NCI-H1048 (cell line): ENCODE measurements at regions not wholly inside any gene's neighbourhood (a gene's known extent, or its start where the extent isn't known, plus 50 kb on each side); places are given as distances from the start of the nearest gene placed in this dataset.
"Not testable (repeated sequence)": the region's sequence is repeated elsewhere in the genome, so short reads cannot be mapped to it uniquely, and the experiment has no call there.

Source experiments
- DNase-seq: peaks from one replicate; lab custom pipeline; 2025; lab: John Stamatoyannopoulos, UW

DNA sequence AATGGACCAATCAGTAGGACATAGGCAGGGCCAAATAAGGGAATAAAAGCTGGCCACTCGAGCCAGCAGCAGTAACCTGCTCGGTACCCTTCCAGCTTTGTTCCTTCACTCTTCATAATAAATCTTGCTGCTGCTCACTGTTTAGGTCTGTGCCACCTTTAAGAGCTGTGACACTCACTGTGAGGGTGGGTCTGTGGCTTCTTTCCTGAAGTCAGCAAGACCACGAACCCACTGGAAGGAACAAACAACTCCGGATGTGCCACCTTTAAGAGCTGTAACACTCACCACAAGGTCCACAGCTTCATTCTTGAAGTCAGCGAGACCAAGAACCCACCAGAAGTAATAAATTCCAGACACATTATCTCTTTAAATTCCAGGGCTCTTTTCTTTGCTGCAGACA, 1922.3 kb upstream of the PCDH20 start:
- no peak for DNase-seq

DNA sequence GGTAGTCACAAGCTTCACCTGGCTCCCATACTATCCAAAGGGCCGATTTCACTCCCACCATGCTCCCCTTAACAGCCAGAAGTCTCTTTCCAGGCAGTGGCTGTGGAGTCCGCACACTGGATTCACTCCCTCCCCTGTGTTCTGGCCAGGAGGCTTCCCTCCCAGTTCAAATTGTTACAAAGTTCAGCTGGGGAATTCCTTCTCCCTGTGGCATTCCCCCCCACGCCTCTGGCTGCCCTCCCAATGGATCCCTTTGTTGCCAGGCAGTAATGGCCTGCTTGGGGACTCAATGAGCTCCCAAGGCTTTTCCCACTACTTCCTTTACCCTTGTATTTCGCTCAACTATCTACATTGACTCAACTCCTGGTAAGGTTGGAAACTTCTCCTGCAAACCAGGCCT, 1921.4 kb upstream of the PCDH20 start:
- DNase-seq: no peak

DNA sequence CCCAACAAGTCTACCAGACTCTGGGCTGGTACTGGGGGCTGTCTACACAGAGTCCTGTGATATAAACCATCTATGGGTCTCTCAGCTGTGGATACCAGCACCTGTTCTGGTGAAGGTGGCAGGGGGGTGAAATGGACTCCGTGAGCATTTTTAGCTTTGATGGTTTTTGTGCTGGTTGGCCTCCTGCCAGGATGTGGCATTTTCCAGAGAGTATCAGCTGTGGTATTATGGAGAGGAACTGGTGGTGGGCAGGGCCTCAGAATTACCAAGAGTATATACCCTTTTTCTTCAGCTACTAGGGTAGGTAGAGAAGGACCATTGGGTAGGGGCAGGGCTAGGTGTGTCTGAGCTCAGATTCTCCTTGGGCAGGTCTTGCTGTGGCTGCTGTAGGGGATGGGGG, 1920.9 kb upstream of the PCDH20 start:
- no peak for DNase-seq

DNA sequence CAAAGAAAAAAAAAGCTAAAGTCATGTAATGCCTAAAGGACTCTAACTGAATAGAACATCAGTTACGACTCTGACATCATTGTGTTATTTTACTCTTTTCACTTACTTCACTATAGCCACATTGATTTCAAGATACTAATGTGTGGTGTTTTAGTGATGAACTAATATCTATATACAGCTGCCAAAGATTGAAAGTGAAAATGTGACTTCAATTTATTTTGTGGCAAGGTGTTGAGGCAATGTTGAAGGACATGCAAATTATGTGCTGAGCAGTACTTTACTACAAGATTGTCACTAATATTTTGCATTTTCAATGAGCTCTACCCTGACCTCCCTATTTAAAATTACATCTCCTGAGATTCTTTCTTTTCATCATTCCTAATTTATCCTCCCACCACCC, 1911.9 kb upstream of the PCDH20 start:
- DNase-seq: no peak

DNA sequence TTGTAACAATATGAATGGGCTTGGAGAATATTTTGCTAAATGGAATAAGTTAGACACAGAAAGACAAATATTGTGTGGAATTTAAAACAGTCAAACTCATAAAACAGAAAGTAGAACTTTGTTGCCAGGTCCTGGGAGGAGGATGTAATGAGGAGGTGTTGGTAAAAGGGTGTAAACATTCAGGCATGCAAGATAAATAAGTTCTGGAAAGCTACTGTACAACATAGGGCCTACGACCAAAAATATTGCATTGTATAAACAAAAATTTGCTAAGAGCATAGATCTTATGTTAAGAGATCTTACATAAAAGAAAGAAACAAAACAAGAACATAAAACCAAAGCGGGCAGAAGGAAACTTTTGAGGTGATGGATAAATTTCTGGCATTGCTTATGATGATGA, 1907.8 kb upstream of the PCDH20 start:
- DNase-seq: no peak

DNA sequence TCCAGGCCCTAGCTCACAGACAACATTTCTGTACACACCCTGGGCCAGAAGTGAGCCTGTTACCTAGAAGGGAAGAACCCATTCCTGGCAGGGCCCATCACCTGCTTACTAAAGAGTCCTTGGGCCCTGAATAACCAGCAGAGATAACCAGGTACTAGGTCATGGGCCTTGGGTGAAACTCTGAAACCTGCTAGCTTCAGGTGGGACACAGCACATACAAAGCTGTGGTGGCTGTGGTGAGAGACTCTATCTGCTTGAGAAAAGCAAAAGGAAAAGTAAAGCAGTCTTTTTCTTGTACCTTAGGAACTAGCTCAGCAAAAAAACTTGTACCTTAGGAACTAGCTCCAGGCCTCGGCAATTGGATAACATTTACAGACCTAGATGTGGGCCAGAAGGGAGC, 1895.9 kb upstream of the PCDH20 start:
- DNase-seq: no peak

DNA sequence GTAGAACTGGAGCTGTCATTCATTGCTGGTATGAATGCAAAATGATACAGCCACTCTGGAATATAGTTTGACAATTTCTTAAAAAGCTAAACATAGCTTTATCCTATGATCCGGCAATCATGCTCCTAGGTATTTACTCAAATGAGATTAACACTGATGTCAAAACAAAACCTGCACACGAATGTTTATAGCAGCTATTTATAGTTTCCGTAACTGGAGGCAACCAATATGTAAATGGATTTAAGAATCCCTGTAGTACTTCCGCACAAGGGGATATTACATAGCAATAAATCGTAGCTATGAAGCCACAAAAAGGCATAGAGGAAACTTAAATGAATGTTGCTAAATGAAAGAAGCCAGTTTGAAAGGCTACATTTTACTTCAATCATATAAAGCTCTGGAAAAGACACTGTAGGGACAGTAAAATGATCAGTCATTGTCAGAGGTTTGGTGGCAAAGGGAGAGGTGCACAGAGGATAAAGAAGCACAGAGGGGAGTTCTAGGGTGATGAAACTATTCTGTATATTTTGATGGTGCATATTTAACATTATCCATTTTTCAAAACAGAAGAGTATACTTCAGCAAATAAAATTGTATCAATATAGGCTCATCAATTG, 1893.0 kb upstream of the PCDH20 start:
- DNase-seq: peak; percentile 6

DNA sequence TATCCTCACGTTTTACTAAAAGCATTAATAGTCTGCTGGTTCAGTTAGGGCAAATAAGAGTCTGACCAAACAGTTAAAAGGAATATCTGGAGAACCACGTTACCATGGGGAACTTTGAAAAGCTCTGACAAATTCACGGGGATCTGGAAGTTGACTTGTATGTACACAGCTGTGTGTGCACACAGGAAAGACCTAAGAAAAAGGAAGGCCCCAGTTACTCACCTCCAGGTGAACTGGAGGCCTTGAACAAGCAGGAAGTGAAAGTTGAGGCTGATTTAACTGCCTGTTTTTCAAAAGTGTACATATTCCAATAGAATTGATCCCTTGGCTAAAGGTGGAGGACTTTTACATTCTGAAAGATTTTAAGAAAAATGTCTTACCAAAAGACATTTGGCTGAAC, 1891.6 kb upstream of the PCDH20 start:
- no peak for DNase-seq

DNA sequence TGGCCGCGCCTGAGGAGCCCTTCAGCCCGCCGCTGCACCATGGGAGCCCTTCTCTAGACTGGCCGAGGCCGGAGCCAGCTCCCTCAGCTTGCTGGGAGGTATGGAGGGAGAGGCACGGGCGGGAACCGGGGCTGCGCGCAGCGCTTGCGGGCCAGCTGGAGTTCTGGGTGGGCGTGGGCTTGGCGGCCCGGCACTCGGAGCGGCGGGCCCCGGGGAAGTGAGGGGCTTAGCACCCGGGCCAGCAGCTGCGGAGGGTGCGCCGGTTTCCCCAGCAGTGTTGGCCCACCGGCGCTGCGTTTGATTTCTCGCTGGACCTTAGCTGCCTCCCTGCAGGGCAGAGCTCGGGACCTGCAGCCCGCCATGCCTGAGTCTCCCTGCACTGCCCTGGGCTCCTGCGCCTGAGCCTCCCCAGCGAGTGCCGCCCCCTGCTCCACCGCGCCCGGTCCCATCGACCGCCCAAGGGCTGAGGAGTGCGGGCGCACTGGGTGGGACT, 1890.0 kb upstream of the PCDH20 start:
- DNase-seq: no peak

DNA sequence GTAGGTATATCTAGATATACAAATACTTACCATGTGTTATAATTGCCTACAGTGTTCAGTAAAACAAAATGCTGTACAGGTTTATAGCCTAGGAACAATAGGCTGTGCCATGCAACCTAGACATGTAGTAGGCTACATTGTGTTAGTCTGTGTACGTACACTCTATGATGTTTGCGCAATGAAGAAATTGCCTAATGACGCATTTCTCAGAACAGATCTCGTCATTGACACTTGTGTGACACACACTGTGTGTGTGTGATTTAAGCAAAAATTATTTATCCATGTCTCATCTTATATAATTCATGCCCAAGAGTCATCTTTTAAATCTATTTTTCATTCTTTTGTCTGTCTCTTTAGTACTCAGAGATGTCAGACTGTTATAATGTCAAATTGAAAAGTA, 1888.8 kb upstream of the PCDH20 start:
- no peak for DNase-seq

DNA sequence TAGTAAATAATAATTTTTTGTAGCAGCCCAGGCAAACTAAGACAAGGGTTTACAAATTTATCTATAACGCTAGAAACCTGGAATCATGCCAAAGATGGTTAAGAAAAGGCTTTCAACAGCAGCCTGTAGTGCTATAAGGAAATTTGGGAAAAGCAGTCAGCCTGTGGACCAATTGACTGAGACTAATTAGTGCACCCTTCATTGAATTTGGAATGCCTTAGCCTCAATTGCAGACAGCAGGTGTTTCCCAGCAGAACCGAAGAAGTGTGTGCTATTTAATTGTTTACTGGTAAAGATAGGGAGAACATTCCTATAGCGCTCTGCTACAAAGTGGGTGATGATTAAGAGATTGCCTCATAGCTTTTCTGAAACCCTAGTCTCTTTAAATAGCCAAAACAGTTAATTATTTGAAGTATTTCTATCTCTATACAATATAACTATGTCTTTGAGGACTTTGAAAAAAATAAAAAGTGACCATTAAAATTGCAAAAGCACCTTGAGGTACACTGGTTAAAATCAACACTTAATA, 1884.3 kb upstream of the PCDH20 start:
- DNase-seq: no peak

DNA sequence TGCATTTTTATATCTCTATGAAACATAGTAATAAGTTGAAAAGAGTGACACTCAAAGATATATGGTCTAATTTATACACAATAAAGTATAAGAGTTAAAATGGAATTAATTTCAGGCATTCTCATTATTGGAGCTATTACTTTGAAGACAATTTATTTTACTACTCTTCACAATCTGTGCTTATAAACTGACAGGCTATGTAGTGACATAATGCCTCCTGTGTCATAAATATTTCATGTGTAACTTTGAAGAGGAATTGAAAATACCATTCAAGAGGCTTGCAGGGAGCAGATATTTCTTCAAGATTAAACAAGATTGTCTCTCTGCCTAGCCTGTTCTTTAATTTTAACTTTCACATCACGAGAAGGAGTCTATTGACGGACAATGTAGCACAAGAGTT, 1881.5 kb upstream of the PCDH20 start:
- DNase-seq: no peak

DNA sequence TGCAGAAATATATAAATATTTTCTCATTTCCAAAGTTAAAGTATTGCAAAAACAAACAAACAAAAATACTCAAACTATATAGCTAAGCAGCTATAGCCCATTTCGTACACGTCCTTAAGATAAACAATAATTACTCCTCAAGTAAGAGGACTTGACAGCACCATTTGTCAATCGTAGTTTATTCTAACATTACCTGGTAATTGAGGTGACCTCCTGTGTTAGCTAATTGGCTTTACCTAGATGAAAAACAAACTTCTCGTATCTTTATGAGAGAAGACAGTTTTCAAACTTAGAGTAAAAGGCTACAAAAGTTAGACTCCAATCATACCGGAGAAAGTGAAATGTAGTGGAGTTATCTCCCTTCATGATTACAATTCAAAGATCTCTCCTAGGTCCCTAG, 1876.1 kb upstream of the PCDH20 start:
- DNase-seq: no peak

DNA sequence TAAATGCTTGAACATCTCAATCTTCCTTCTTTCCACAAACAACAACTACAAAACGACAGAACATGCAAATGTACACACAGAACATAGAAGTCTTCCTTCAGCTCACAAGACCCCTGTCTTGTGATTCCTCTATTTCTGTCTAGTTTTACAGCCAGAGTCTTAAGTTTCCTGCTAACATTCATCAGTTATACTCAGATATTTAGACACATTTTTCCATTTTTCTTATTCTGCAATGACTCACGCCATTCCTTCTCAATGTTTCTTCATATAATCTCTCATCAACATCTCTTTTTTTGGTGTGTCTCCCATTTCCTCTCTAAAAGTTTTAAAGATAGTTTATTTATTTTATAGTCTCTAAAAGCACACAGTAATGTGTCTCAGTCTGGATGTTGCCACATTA, 1872.9 kb upstream of the PCDH20 start:
- DNase-seq: no peak

DNA sequence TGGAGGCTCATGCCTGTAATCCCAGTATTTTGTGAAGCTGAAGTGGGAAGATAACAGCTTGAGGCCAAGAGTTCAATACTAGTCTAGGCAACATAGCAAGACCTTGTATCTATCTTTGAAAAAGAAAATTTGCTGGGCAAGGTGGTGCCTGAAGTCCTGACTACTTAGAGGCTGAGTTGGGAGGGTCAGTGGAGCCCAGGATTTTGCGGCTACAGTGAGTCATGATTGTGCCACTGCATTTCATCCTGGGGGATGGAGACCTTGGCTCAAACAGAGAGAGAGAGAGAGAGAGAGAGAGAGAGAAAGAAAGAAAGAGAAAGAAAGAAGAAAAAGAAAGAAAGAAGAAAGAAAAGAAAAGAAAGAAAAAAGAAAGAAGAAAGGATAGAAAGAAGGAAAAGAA, 1872.3 kb upstream of the PCDH20 start:
- DNase-seq: no peak

DNA sequence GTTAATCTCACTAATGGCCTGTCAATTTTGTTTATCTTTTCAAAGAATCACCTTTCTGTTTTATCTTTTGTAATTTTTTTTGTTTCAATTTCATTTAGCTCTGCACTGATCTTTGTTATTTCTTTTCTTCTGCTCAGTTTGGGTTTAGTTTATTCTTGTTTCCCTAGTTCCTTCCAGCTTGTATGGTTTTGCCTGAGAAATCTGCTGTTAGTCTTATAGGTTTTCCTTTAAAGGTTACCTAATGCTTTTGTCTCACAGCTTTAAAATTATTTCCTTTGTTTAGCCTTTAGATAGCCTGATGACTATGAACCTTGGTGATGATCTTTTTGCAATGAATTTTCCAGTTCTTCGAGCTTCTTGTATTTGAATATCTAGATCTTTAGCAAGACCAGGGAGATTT, 1869.8 kb upstream of the PCDH20 start:
- no peak for DNase-seq

DNA sequence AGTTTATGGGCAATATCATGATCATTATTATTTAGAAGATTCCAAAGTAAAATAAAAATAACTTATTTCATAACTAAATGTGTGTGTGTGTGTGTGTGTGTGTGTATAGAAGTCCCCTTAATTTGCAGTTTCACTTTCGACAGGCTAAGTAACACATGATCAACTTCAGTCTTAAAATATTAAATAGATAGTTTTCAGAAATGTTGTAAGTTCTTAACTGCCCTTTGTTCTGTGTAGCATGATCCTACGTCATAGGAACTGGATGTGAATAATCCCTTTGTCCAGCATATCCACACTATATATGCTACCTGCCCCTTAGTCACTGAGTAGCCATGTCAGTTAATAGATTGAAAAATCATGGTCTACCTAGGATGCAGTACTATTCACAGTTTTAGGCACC, 1863.5 kb upstream of the PCDH20 start:
- DNase-seq: no peak

DNA sequence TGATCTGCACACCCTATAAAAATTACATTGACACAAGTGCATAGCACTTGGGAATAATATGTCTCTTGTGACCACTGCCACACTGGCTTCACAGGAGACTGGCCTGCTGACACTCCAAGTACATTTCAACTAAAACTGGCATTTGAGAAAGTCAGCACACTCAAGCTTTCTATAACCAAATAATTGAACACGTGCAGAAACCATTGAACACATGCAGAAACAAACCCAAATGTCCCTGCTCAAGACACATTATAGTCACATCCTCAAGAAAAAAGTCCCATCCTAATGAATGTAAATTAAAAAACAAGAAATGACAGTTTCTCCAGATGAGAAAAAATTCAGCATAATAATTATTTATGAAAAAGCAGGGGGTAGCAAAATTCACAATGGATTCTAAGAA, 1859.1 kb upstream of the PCDH20 start:
- DNase-seq: no peak

DNA sequence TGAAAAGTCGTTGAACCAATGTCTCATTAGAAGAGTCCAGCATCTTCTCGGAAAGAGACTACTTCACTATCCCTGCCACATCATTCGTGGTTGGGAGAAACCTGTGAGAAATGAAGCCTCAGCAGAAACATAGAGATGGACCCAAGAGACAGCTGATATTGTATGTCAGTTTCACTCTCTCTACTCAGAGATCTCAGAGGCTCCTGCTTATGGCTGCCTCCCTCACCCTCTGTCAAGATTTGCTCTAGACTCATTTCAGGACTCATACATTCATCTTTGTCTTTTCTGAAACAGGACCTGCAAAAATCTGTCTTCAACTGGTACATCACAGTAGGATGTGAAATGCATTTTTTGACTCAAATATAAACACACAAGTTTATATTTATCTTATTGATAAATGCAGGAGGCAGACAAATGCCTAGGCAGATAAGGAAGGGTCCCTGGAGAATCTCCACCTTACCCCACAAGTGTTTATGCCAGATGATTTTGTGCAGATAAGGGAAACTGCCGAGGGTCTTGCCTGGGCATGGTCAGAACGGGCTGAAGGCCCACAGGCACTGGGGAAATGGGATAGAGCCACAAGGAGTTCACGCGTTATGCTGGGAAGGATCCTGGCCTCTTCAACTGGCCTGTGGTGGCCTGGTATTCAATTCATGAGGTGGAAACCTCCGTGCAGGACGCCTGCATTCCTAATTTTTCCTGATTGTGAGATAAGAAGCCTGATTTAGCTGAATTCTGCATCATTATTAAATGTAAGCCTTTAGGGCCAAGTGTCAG, 1834.0 kb upstream of the PCDH20 start:
- DNase-seq: no peak

DNA sequence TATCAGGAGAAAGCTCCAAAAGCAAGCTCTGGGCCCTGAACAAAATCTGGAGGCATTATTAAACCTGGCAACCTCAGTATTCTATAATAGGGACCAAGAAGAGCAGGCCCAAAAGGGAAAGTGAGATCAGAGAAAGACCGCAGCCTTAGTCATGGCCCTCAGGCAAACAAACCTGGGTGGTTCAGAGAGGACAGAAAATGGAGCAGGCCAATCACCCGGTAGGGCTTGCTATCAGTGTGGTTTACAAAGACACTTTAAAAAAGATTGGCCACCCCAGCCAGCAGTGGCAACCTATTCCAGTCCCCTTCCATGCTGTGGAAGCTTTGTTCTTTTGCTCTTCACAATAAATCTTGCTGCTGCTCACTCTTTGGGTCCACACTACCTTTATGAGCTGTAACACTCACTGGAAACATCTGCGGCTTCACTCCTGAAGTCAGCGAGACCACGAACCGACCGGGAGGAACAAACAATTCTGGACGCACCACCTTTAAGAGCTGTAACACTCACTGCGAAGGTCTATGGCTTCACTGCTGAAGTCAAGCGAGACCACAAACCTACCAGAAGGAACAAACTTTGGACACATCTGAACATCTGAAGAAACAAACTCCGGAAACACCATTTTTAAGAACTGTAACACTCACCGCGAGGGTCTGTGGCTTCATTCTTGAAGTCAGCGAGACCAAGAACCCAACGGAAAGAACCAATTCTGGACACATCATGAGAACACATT, 1821.2 kb upstream of the PCDH20 start:
- DNase-seq: not testable (repeated sequence)

DNA sequence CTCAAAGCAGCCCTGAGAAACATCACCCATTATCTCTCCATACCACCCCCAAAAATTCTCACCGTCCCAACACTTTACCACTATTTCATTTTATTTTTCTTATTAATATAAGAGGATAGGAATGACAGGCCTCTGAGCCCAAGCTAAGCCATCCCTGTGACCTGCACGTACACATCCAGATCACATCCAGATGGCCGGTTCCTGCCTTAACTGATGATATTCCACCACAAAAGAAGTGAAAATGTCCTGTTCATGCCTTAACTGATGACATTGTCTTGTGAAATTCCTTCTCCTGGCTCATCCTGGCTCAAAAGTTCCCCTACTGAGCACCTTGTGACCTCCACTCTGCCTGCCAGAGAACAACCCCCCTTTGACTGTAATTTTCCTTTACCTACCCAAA, 1802.9 kb upstream of the PCDH20 start:
- not testable (repeated sequence) for DNase-seq

DNA sequence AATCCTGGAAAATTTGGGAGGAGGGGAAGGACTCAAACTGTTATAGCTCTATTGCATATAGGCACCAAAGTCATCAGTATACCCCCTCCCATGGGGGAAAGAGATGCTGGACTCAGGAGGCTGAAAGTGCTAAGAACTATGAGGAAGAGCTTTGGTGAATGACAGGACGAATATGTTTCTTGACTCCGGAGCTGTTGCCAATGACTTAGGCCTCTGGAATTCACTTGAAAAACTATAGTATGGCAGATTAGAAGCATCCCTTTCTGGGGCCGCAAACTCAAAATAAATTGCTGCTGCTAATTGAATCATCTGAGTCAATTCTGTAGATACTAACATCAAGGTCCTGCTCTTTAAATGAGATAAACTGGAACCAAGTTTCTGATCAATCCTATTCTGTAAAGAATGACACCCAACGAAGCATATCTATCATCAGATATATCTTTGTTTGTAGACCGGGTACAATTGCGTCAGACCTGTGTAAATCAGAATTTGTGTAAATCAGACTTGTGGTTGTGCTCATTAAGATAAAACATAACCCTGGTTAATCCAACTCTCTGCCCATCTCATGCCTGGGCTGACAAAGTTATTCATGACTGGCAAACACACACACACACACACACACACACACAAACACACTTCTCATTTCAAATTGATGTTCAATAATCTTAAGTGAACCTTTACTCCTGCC, 1793.8 kb upstream of the PCDH20 start:
- no peak for DNase-seq
